GM23338 (cell line): ENCODE measurements at regions not wholly inside any gene's neighbourhood (a gene's known extent, or its start where the extent isn't known, plus 50 kb on each side); places are given as distances from the start of the nearest gene placed in this dataset.
A peak's percentile ranks its signal among the peaks of the same experiment; 100 is the strongest.

Experiments used
- ATAC-seq: fragments of 200-7000 bp; cut with Tn5 transposase; 3 replicates; pipeline ENCODE4 v1.9.1; 2020
- DNase-seq: peaks from one replicate; pipeline ENCODE4 v3.0.0-alpha.2; 2015; ENCODE audit warnings: low spot score
- H2AFZ ChIP-seq: fragments of 200-600 bp; sonication (generic); 2 replicates; pipeline ENCODE4 v1.8.0; 2016; ENCODE audit warnings: antibody characterized with exemption, mild to moderate bottlenecking, moderate library complexity
- H3F3A ChIP-seq: fragments of 200-600 bp; sonication (generic); replicated peaks from 2 replicates; pipeline ENCODE4 v1.8.0; 2017; ENCODE audit warnings: antibody characterized with exemption, mixed run types, low read depth
- H3K27ac ChIP-seq: fragments of 200-600 bp; sonication (generic); 2 replicates; pipeline ENCODE4 v1.6.1; 2016; ENCODE audit warnings: low read depth
- H3K27me3 ChIP-seq: fragments of 200-600 bp; sonication (generic); 2 replicates; pipeline ENCODE4 v1.8.0; 2016; ENCODE audit warnings: mild to moderate bottlenecking, mixed run types, moderate library complexity; ENCODE audit not compliant: insufficient read depth
- H3K36me3 ChIP-seq: fragments of 200-600 bp; sonication (generic); 2 replicates; pipeline ENCODE4 v1.8.0; 2016; ENCODE audit warnings: mild to moderate bottlenecking; ENCODE audit not compliant: insufficient read depth
- H3K4me1 ChIP-seq: fragments of 200-600 bp; sonication (generic); 2 replicates; pipeline ENCODE4 v1.8.0; 2016; ENCODE audit warnings: mild to moderate bottlenecking, moderate library complexity; ENCODE audit not compliant: insufficient read depth
- H3K4me2 ChIP-seq: fragments of 200-600 bp; sonication (generic); 2 replicates; pipeline ENCODE4 v1.7.1; 2017; ENCODE audit warnings: mixed run types
- H3K4me3 ChIP-seq: fragments of 200-600 bp; sonication (generic); 2 replicates; pipeline ENCODE4 v1.6.1; 2016; ENCODE audit warnings: mixed run types
- H3K79me2 ChIP-seq: fragments of 200-600 bp; sonication (generic); replicated peaks from 2 replicates; pipeline ENCODE4 v1.8.0; 2017; ENCODE audit warnings: mild to moderate bottlenecking; ENCODE audit not compliant: insufficient read depth
- H3K9me2 ChIP-seq: fragments of 200-600 bp; sonication (generic); 2 replicates; pipeline ENCODE4 v1.8.0; 2017; ENCODE audit not compliant: insufficient read depth
- H4K20me1 ChIP-seq: fragments of 200-600 bp; sonication (generic); replicated peaks from 2 replicates; pipeline ENCODE4 v1.8.0; 2017; ENCODE audit warnings: mild to moderate bottlenecking; ENCODE audit not compliant: insufficient read depth
- H3K27ac Mint-ChIP-seq: 2 replicates; pipeline ENCODE4 v1.8.0; 2020; ENCODE audit warnings: inconsistent platforms, mild to moderate bottlenecking, moderate library complexity, mixed read lengths
- H3K27me3 Mint-ChIP-seq: 3 replicates; pipeline ENCODE4 v1.8.0; 2022; ENCODE audit warnings: low read depth, mild to moderate bottlenecking, moderate library complexity, mixed read lengths, inconsistent platforms; ENCODE audit not compliant: insufficient read depth, poor library complexity
- H3K36me3 Mint-ChIP-seq: 3 replicates; pipeline ENCODE4 v1.8.0; 2021; ENCODE audit warnings: low read depth, mild to moderate bottlenecking, inconsistent platforms, moderate library complexity, mixed read lengths
- H3K4me1 Mint-ChIP-seq: 3 replicates; pipeline ENCODE4 v1.8.0; 2020; ENCODE audit warnings: mild to moderate bottlenecking, inconsistent platforms, mixed read lengths
- H3K4me3 Mint-ChIP-seq: 3 replicates; pipeline ENCODE4 v1.8.0; 2021; ENCODE audit warnings: moderate library complexity, mild to moderate bottlenecking, inconsistent platforms, mixed read lengths
- H3K9me3 Mint-ChIP-seq: 3 replicates; pipeline ENCODE4 v1.8.0; 2020; ENCODE audit warnings: moderate library complexity, mild to moderate bottlenecking, inconsistent platforms, mixed read lengths
- CREB1 ChIP-seq: fragments of 250-450 bp; sonication (Bioruptor Pico); IDR thresholded peaks from 2 replicates; pipeline ENCODE4 v1.5.0; 2020; ENCODE audit warnings: low read depth, mild to moderate bottlenecking, moderate library complexity
- CTCF ChIP-seq, 2 experiments: fragments of 200-600 bp in 1 of 2; sonication (generic) in 1 of 2; conservative IDR thresholded peaks; 2 replicates each; pipeline versions ENCODE4 v1.5.1 to v1.6.1; 2016 to 2017; ENCODE audit warnings: antibody characterized with exemption in 2 of 2, low read depth in 2 of 2, mild to moderate bottlenecking in 2 of 2, moderate library complexity in 1 of 2
- EZH2 ChIP-seq: fragments of 200-600 bp; sonication (generic); IDR thresholded peaks from one replicate; pipeline ENCODE4 v1.8.0; 2017; ENCODE audit warnings: antibody characterized with exemption, mild to moderate bottlenecking, low read depth; ENCODE audit not compliant: unreplicated experiment
- EZH2phosphoT487 ChIP-seq: fragments of 200-600 bp; sonication (generic); IDR thresholded peaks from one replicate; pipeline ENCODE4 v1.8.1; 2018; ENCODE audit warnings: antibody characterized with exemption; ENCODE audit not compliant: unreplicated experiment
- REST ChIP-seq: IDR thresholded peaks from one replicate; pipeline ENCODE4 v1.6.1; 2018; ENCODE audit warnings: antibody characterized with exemption; ENCODE audit not compliant: unreplicated experiment
- STAT1 ChIP-seq: IDR thresholded peaks from one replicate; pipeline ENCODE4 v1.6.1; 2016; ENCODE audit warnings: antibody characterized with exemption; ENCODE audit not compliant: unreplicated experiment

GRCh38 chr3:4042869-4043268, 243.6 kb downstream of the LRRN1 start:
- peaks cover 2% of the 10 kb centered on the region for H3K27me3 Mint-ChIP-seq
- no peak for DNase-seq

More at GRCh38 chr3:4042869-4043268, 243.6 kb downstream of the LRRN1 start:
- H3K9me2 ChIP-seq = no peaks in the 10 kb centered on the region
- H3K36me3 Mint-ChIP-seq = no peaks in the 10 kb centered on the region
- no peaks in the 10 kb centered on the region for H3K4me1 ChIP-seq
- H3K36me3 ChIP-seq = no peaks in the 10 kb centered on the region
- no peaks in the 10 kb centered on the region for H3K27me3 ChIP-seq
- no peak overlapping the region for H2AFZ ChIP-seq
- H3K4me3 ChIP-seq = no peak overlapping the region
- H3K79me2 ChIP-seq = no peaks in the 10 kb centered on the region
- H3K27ac ChIP-seq = no peak overlapping the region
- H3K9me3 Mint-ChIP-seq = peaks cover 39% of the 10 kb centered on the region
- TF ChIP-seq EZH2phosphoT487 (no peak), STAT1 (no peak), CTCF (conservative IDR thresholded peaks at IDR 0.05; ENCODE audit: low read depth in 2 of 2) (peak in 1 of 2 experiments; percentile 24; a peak in 1 of 4 replicates), EZH2 (no peak), CREB1 (CRISPR knock-in tag) (no peak), REST (no peak)
- H4K20me1 ChIP-seq = no peaks in the 10 kb centered on the region
- no peak overlapping the region for H3K4me2 ChIP-seq
- no peaks in the 10 kb centered on the region for H3K4me1 Mint-ChIP-seq
- no peak overlapping the region for H3K4me3 Mint-ChIP-seq
- no peak overlapping the region for H3K27ac Mint-ChIP-seq
- no peaks in the 10 kb centered on the region for H3F3A ChIP-seq
- peak; percentile 29; the same call in 1 of the 3 replicates for ATAC-seq
